B cell (primary cell): ENCODE measurements at regions not wholly inside any gene's neighbourhood (a gene's known extent, or its start where the extent isn't known, plus 50 kb on each side); places are given as distances from the start of the nearest gene placed in this dataset.

ENCODE experiments used
- ATAC-seq: fragments of 200-7000 bp; cut with Tn5 transposase; one replicate; pipeline ENCODE4 v1.10.0; 2021; ENCODE audit warnings: low read depth, mild to moderate bottlenecking, moderate number of reproducible peaks, moderate library complexity
- CTCF ChIA-PET: fragments of 350-600 bp; sonication (Branson Sonifier 250); formaldehyde crosslinking; loops from one replicate; lab custom pipeline; 2021; ENCODE audit warnings: antibody characterized with exemption, inconsistent platforms; lab: Charles Lee
- POLR2A ChIA-PET: fragments of 350-600 bp; sonication (Branson Sonifier 250); formaldehyde crosslinking; loops from one replicate; lab custom pipeline; 2021; ENCODE audit warnings: antibody characterized with exemption; lab: Charles Lee
- DNase-seq: peaks from one replicate; pipeline ENCODE4 v3.0.0; 2013
- H2AFZ ChIP-seq: 2 replicates; pipeline ENCODE4 v1.6.1; 2012; ENCODE audit warnings: mild to moderate bottlenecking, low read depth, low read length; ENCODE audit not compliant: insufficient read depth, poor library complexity, severe bottlenecking
- H3K27ac ChIP-seq, 2 donors: 1 replicate in 1 of 2; 2 replicates in 1 of 2; pipeline ENCODE4 v1.5.1; 2012 to 2013; ENCODE audit warnings: low read length in 2 of 2, mild to moderate bottlenecking in 2 of 2, moderate library complexity in 1 of 2
- H3K27me3 ChIP-seq, 4 experiments: fragments of 200-600 bp in 1 of 4; sonication (generic) in 1 of 4; replicated peaks in 1 of 4; 1 replicate in 2 of 4; 2 replicates in 2 of 4; pipeline versions ENCODE4 v1.6.1 to v1.7.0; 2013 to 2016; ENCODE audit warnings: low read length in 3 of 4, mild to moderate bottlenecking in 2 of 4, mixed read lengths in 1 of 4, moderate library complexity in 1 of 4; ENCODE audit not compliant: insufficient read depth in 4 of 4, control insufficient read depth in 3 of 4; ENCODE audit errors: control extremely low read depth in 1 of 4
- H3K36me3 ChIP-seq, 2 experiments: replicated peaks in 1 of 2; 1 replicate in 1 of 2; 2 replicates in 1 of 2; pipeline versions ENCODE4 v1.6.1 to v1.7.1; 2013; ENCODE audit warnings: low read length in 1 of 2; ENCODE audit not compliant: insufficient read depth in 2 of 2, control insufficient read depth in 1 of 2; ENCODE audit errors: control extremely low read depth in 1 of 2, extremely low read depth in 1 of 2
- H3K4me1 ChIP-seq, 2 donors: fragments of 200-600 bp in 1 of 2; sonication (generic) in 1 of 2; 1 replicate in 1 of 2; 2 replicates in 1 of 2; pipeline versions ENCODE4 v1.5.1 to v1.6.1; 2013 to 2017; ENCODE audit warnings: low read length in 2 of 2; ENCODE audit not compliant: control insufficient read depth in 2 of 2, insufficient read depth in 2 of 2
- H3K4me2 ChIP-seq: replicated peaks from 2 replicates; pipeline ENCODE3; 2012; ENCODE audit warnings: mild to moderate bottlenecking, low read depth, low read length; ENCODE audit not compliant: poor library complexity, severe bottlenecking
- H3K4me3 ChIP-seq, 5 experiments: fragments of 200-600 bp in 1 of 5; sonication (generic) in 1 of 5; 1 replicate in 3 of 5; 2 replicates in 2 of 5; pipeline versions ENCODE4 v1.5.1 to v1.7.0; 2011 to 2016; ENCODE audit warnings: low read length in 4 of 5, mild to moderate bottlenecking in 4 of 5, low read depth in 2 of 5, control low read depth in 1 of 5, moderate library complexity in 1 of 5; ENCODE audit not compliant: insufficient read depth in 1 of 5; ENCODE audit errors: control extremely low read depth in 1 of 5, extremely low read depth in 1 of 5
- H3K79me2 ChIP-seq: fragments of 200-600 bp; sonication (generic); one replicate; pipeline ENCODE4 v1.6.0; 2016; ENCODE audit warnings: low read length; ENCODE audit not compliant: control insufficient read depth, insufficient read depth
- H3K9ac ChIP-seq: fragments of 200-600 bp; sonication (generic); 2 replicates; pipeline ENCODE4 v1.6.1; 2017; ENCODE audit warnings: mild to moderate bottlenecking, low read length, moderate library complexity
- H3K9me3 ChIP-seq, 3 donors: one replicate each; pipeline versions ENCODE4 v1.6.1 to v1.7.1; 2013; ENCODE audit warnings: low read length in 2 of 3; ENCODE audit not compliant: control insufficient read depth in 2 of 3, insufficient read depth in 1 of 3; ENCODE audit errors: control extremely low read depth in 1 of 3
- H4K20me1 ChIP-seq: 2 replicates; pipeline ENCODE4 v1.6.0; 2012; ENCODE audit warnings: mild to moderate bottlenecking, low read length; ENCODE audit not compliant: insufficient read depth, control insufficient read depth, poor library complexity, severe bottlenecking
- H3K27ac Mint-ChIP-seq: one replicate; pipeline ENCODE4 v1.8.0; 2021; ENCODE audit warnings: mixed read lengths
- H3K27me3 Mint-ChIP-seq: one replicate; pipeline ENCODE4 v1.8.0; 2021; ENCODE audit warnings: mixed read lengths
- H3K4me1 Mint-ChIP-seq: one replicate; pipeline ENCODE4 v1.8.0; 2021; ENCODE audit warnings: mixed read lengths
- H3K4me3 Mint-ChIP-seq: one replicate; pipeline ENCODE4 v1.8.0; 2021; ENCODE audit warnings: mixed read lengths
- H3K9me3 Mint-ChIP-seq: one replicate; pipeline ENCODE4 v1.8.0; 2022; ENCODE audit warnings: mixed read lengths; ENCODE audit not compliant: insufficient read depth
- EZH2 ChIP-seq: IDR thresholded peaks from 2 replicates; pipeline ENCODE4 v1.6.1; 2012; ENCODE audit warnings: borderline replicate concordance, low read depth, mild to moderate bottlenecking, moderate library complexity, low read length; ENCODE audit not compliant: insufficient read depth, poor library complexity, severe bottlenecking
- WGBS: methylation state at CpG from one replicate; pipeline ENCODE4 v1.1.5; 2013; ENCODE audit warnings: missing lambda C conversion rate; ENCODE audit not compliant: insufficient coverage; 5-methylcytosine and 5-hydroxymethylcytosine counted together
- intact Hi-C: fragments of 100-400 bp; cut with micrococcal nuclease; formaldehyde crosslinking; loops from one replicate; pipeline ENCODE4 v1.10.0; 2022
- TF ChIP-seq, protein P1 (sequence below): fragments of 200-600 bp; IDR thresholded peaks from one replicate; pipeline ENCODE4 v1.8.0; 2022; ENCODE audit warnings: antibody characterized with exemption, mild to moderate bottlenecking

DNA sequence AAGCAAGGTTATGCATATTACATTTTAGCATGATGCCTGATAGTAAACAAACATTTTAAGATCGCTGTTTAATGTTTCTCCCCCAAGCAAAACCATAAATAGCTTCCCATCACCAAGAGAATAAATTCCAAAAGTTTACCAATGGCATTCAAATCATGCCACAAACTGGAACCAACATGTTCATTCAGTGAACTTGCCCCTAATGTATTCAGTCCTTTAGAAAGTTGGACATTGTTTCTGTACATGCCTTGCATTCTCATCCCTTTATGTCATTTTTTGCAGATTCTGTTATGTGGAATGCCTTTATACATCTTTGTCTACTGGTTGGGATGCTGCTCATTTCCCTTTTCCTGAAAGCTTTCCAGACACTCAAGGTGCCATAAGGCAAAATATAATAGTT, 105.5 kb downstream of the PYDC2 start:
- intact Hi-C loops: no loop called here
- ChIA-PET POLR2A (no interaction called here), CTCF (no interaction called here)
- no peaks in the 10 kb centered on the region for H3K4me1 ChIP-seq
- Mint-ChIP-seq H3K27ac (no peak overlapping the region), H3K27me3 (peaks cover 4% of the 10 kb centered on the region), H3K4me3 (no peak overlapping the region), H3K4me1 (no peaks in the 10 kb centered on the region), H3K9me3 (no peaks in the 10 kb centered on the region)
- H4K20me1 ChIP-seq: no peaks in the 10 kb centered on the region
- 75% methylated on average over 1 of the region's 1 CpG for WGBS
- no peak overlapping the region for H2AFZ ChIP-seq
- H3K36me3 ChIP-seq: no peaks in the 10 kb centered on the region
- no peaks in the 10 kb centered on the region for H3K79me2 ChIP-seq
- DNase-seq: no peak
- no peak overlapping the region for H3K27ac ChIP-seq
- H3K9ac ChIP-seq: no peak overlapping the region
- H3K9me3 ChIP-seq: no peaks in the 10 kb centered on the region
- no peak overlapping the region for H3K4me3 ChIP-seq
- H3K4me2 ChIP-seq: no peak overlapping the region
- no peak for TF ChIP-seq EZH2
- TF ChIP-seq, protein P1, sequence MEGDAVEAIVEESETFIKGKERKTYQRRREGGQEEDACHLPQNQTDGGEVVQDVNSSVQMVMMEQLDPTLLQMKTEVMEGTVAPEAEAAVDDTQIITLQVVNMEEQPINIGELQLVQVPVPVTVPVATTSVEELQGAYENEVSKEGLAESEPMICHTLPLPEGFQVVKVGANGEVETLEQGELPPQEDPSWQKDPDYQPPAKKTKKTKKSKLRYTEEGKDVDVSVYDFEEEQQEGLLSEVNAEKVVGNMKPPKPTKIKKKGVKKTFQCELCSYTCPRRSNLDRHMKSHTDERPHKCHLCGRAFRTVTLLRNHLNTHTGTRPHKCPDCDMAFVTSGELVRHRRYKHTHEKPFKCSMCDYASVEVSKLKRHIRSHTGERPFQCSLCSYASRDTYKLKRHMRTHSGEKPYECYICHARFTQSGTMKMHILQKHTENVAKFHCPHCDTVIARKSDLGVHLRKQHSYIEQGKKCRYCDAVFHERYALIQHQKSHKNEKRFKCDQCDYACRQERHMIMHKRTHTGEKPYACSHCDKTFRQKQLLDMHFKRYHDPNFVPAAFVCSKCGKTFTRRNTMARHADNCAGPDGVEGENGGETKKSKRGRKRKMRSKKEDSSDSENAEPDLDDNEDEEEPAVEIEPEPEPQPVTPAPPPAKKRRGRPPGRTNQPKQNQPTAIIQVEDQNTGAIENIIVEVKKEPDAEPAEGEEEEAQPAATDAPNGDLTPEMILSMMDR: no peak
- no peaks in the 10 kb centered on the region for H3K27me3 ChIP-seq
- no peak for ATAC-seq

- Histone ChIP-seq H3K4me3 (no peak overlapping the region), H3K27me3 (no peaks in the 10 kb centered on the region), H4K20me1 (no peaks in the 10 kb centered on the region), H3K4me1 (no peaks in the 10 kb centered on the region), H3K36me3 (no peaks in the 10 kb centered on the region), H3K27ac (no peak overlapping the region), H3K9me3 (no peaks in the 10 kb centered on the region), H3K9ac (no peak overlapping the region), H3K4me2 (no peak overlapping the region), H3K79me2 (no peaks in the 10 kb centered on the region), H2AFZ (no peak overlapping the region)
- ChIA-PET CTCF (no interaction called here), POLR2A (no interaction called here)
- ATAC-seq (no peak), DNase-seq (no peak)
- H3K4me3 Mint-ChIP-seq: no peak overlapping the region
- no peaks in the 10 kb centered on the region for H3K9me3 Mint-ChIP-seq
- H3K27ac Mint-ChIP-seq: no peak overlapping the region
- 90% methylated on average over 3 of the region's 7 CpGs for WGBS
- H3K4me1 Mint-ChIP-seq: no peaks in the 10 kb centered on the region
- TF ChIP-seq, protein P1: no peak
- no peak for TF ChIP-seq EZH2
- H3K27me3 Mint-ChIP-seq: peaks cover 4% of the 10 kb centered on the region
- intact Hi-C loops: no loop called here
These were observed 107.2 kb downstream of the PYDC2 start for GRCh38 chr3:191568206-191568605.
